Fibroblast of skin of right biceps (primary cell): ENCODE measurements at regions not wholly inside any gene's neighbourhood (a gene's known extent, or its start where the extent isn't known, plus 50 kb on each side); places are given as distances from the start of the nearest gene placed in this dataset.
"Not testable (repeated sequence)": the region's sequence is repeated elsewhere in the genome, so short reads cannot be mapped to it uniquely, and the experiment has no call there.

ENCODE experiments used
- DNase-seq: peaks from one replicate; pipeline ENCODE4 v3.0.0-alpha.2; 2013

DNA sequence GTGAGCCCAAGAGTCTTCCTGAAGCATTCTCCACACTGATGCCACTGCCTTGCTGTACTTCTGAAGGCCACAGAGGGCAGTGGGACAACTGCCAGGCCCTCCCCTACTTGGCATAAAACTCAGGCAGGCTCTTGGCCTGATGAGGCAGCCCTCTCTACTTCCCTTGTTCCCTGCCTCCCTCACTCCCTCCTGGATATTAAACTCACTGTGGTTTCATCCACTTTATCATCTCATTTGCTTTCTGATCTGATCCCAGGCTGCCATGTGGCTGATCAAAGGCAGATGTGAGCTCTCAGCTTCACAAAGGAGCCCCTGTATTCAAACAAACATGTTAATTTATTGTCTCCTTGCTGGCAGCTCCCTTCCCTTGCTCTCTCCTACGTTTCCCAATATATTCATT lies 533.5 kb downstream of the IGSF11 start:
- DNase-seq: peak; percentile 31

DNA sequence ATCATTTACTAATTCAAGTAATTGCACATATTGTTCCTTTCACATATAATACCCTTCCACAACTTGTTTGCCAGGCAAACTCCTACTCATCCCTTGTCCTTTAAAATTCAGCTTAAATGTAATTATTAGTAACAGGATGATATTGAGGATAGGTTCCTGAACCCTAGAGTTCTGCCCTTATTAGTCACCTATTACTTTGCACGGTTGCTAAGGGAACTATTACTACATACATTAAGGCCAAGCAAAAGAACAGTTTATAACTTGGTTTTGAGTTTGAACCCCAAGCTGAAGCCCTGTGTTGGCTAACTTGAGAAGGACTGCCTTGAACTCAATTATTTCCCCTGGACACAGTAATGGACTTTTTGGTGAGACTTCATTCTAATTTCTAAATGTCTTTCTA lies 529.7 kb downstream of the IGSF11 start:
- DNase-seq: no peak

DNA sequence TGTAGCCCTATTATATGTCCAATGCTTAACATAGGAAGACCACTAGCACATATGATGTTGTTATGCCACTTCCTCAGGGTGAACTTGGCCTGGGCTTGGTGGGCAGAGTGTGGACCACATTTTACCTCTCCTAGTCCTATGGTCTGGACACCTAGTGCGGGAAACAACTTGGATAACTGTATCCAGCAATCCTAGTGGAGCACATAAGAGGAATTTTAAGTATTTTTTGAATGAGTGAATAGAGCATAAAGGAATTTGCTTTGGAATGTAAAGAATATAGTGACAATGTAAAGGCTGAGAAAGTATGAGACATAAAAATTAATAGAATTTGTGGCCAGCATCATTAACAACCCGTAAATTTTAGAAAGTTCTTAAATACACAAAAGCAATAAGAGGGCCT lies 528.9 kb downstream of the IGSF11 start:
- DNase-seq: peak; percentile 28

DNA sequence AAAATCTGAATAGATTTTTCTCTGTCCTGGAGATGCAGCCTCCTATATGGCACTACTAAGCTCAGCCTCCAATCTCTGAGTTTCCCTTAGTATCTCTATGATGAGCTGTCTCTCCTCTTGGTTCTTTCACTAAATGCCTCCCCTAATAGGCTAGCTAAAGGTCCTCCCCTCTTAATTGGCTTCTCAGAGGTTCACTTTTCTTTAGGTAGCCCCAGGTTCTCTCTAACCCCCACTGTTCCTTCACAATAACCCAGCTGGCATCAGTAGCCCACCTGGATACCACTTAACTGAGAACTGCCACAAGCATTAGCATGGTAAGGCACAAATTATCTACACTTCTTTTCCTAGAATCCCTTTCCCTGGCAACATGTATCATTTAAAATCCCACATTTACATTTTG lies 523.2 kb downstream of the IGSF11 start:
- no peak for DNase-seq

DNA sequence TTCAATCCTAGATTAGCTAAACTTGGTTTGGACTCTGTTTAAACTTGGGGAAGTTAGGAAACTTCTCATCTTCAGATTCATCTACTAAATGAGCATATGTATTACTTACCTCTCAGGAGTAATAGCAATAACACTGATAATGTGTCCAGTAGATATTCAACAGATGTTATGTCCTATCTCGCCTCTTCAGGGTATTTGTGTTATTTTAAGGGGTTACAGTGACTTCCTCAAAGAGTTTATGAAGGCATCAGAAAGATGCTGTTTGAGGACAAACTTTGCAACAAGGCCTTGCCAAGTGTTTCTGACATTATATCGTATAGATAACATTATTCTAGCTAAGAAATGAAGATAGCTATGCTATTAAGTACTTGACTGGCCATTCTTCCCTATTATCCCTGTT lies 522.3 kb downstream of the IGSF11 start:
- no peak for DNase-seq

DNA sequence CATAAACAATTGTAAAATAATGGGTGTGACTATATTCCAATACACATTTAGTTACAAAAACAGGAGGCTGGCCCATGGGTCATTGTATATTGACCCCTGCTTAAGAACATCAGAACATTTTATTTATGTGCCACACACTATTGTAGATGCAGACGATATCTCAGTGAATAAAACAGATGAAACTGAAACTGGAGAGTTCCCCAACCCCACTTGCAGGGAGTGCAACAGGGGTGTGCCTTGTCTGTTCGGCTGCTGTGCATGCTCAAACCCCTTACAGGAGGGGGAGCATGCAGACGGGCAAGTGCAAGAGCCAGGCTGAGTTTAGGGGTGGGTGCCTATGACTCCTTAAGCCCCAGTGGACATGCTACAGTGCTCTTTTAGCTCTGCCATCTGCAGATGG lies 509.6 kb downstream of the IGSF11 start:
- DNase-seq: no peak

DNA sequence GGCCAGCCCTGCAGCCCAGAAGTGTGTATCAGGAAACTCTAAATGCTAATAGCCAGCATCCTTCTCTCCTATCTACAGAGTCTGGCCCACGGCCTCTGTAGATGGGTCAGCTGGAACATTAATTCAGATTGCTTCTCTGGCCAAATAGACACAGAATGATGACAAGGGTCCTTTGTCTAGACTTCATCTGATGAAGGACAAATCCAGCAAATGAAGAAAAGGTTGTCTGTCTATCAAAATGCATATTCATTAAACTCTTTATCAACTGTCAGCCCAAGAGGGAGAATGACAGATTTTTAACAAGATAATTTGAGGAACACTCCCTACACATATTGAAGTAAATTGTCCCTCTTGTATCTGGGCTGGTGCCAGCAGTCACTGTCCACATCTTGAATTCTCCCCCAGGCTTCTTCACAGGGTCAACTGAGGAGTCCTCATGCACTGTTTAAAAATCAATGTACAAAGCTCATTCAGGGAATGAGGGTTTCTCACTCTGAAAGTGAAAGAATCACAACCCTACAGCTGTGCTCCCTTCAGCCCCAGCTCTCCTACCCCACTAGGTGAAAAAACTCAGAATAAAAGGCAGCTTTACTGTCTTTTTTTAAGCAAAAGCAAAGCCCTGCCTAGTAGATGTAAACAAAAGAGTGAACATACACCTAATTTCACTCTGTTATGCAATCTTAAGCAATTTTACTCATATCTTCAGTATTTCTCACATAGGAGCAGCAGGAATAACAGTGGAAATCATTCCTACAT lies 507.7 kb downstream of the IGSF11 start:
- no peak for DNase-seq

DNA sequence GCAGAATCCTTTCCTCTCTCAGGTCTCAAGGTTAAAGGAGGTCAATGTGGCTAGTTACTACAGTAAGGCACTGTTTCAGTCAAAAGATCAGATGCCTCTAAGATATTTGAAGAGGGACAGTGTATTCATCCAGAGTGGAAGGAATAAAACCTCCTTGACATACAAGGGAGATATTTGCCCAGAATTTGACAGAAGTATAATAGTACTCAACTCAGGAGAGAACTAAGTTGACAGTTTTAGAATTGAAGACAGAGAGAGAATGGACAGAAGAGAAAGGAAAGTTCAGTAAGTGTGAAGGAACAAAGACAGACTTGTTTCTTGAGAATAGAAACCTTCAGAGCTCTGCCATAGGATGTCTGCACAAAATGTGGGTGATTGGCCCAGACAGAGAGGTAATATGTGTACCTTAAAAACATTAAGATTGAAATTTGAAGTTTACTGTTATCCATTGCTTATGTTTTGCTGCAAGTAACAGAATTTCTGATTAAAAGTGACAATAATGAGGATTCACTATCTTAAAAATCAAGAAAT lies 507.1 kb downstream of the IGSF11 start:
- no peak for DNase-seq

DNA sequence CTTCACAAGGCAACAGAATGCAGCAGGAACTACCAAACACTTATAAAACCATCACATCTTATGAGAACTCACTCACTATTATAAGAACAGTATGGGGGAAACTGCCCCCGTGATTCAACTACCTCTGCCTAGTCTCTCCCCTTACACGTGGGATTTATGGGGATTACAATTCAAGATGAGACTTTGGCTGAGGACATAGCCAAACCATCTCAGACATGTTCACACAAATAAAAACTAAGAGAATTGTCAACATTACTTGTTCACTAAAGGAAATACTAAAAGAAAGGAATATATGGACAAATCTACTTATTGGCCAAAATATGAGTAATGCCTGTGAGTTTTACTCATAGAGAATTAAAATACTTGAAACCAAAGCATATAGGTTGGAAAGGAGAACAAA lies 505.1 kb downstream of the IGSF11 start:
- no peak for DNase-seq

DNA sequence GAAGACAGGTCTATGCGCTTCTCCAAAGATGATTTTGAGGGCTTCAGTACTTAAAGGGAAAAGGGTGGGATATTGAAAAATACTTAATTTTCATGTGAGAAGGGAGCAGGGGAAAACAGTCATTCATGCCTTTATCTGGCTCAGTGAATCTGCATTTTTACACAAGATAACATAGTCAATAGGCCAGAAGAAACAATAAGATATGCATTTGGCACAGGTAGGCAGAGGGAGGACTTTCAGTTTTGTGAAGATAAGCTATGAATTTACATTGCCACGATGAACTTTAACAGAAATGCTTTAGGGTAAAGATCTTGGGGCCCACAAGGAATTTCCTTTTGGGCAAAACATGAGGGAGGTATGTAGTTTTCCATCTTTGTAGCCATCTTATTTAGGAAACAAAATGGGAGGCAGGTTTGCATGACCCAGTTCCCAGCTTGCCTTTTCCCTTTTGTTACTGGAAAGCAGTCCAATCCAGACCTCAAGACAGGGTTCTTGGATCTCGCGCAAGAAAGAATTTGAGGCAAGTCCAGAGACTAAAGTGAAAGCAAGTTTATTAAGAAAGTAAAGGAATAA lies 504.2 kb downstream of the IGSF11 start:
- DNase-seq: no peak

DNA sequence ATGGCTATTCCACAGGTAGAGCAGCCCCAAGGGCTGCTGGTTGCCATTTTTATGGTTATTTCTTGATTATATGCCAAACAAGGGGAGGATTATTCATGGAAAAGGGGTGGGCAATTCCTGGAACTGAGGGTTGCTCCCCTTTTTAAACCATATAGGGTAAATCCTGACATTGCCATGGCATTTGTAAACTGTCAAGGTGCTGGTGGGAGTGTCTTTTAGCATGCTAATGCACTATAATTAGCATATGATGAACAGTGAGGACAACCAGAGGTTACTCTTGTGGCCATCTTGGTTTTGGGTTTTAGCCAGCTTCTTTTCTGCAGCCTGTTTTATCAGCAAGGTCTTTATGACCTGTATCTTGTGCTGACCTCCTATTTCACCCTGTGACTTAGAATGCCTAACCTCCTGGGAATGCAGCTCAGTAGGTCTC lies 503.7 kb downstream of the IGSF11 start:
- not testable (repeated sequence) for DNase-seq

DNA sequence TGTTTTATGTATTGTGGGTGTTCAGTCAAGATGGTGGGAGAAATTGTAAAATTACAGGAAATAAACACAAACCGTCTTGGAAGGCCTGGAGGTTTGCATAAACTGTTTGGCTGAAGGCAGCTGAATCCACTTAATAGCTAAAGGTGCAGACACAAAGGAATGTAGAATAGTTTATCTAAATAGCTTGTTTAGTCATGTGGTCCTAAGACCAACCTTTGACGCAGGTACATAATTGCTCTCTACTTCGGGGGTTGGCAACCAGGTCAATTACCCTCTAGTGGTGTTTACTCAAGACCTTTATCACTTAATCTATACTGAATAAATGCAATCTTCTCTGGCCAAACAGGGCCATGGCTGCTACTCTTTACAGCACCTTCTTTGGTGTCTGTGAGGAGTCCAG lies 502.8 kb downstream of the IGSF11 start:
- no peak for DNase-seq

DNA sequence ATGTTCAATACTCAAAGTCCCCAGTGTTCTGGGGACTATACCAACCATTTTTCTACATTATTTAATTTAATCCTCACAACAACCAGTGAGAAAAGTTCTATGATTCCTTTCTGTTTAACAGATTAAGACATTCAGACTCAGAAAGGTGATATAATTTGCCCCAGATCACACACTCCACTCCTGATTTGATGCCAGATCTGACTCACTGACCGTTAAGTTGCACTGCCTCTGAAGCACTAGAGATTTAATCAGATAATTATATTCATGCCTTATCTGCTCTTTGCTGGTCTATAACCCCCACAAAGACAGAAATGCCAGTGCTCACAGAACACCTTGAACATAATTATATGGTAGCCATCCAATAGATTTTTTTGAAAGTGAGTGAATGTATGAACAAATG lies 501.0 kb downstream of the IGSF11 start:
- no peak for DNase-seq

DNA sequence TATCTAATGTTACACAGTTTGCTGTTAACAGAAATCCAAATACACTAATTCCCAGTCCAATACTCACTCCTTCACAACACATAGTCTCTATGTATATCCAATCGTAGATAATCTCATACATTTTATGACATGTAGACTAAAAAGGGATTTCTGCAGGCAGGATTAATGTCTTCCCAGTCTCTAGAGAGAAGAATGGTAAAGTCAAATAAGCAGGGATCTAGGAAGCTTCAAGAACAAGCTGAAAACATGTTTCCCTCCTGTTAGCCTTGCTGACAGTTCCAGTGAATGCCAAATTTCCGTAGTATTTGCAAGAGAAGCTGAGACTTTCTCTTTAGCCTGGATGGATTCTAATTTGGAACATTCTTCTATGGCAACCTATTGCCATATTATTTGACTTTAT lies 500.1 kb downstream of the IGSF11 start:
- DNase-seq: no peak

DNA sequence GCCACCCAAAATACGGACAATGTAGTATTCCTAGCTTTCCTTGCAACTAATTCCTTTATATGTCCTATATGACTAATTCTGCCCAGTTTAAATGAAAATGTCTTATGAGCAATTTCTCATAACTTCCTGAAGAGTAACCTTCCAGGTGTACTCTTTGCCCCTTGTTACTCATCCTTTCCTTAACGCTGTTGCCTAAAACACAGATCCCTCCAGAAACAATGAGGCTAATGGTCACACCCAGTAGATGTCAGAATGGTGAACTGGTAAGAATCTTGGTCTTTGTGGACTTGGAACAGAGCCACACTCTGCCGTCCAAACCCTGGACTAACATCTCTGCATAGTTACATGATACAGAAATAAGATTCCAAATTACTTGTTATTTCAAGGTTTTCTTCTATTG lies 497.9 kb downstream of the IGSF11 start:
- DNase-seq: no peak

DNA sequence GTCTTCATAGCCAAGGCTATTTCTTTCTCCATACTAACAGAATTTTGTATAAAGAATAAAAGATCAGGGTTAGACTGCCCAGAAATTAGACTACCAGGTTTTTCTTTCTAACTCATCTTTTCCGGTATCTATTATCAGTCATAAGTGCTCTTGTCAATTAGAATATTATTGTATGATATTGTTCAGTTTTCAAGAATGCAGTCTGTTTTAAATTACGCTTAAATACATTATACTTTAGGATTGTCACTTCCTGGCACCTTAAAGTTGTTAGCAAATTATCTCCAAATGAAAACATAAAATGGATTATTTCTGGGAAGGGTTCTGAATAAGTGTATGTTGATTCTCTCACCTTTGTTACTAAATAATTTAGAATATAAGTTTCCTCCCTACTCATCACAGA lies 497.2 kb downstream of the IGSF11 start:
- DNase-seq: no peak

DNA sequence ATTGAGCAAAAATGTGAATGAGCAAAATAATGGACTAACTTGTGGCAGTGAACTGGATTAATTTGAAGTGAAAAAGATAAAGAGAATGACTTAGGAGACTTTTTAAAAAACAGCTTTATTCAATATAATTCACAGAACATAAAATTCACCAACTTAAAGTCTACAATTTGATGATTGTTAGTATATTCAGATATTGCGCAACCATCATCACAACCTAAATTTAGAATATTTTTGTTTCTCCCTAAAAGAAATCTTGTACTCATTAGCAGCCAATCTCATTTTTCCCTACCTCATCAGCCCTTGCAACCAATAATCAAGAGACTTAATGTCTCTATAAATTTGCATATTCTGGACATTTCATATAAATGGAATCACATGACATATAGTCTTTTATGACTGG lies 496.5 kb downstream of the IGSF11 start:
- DNase-seq: no peak

DNA sequence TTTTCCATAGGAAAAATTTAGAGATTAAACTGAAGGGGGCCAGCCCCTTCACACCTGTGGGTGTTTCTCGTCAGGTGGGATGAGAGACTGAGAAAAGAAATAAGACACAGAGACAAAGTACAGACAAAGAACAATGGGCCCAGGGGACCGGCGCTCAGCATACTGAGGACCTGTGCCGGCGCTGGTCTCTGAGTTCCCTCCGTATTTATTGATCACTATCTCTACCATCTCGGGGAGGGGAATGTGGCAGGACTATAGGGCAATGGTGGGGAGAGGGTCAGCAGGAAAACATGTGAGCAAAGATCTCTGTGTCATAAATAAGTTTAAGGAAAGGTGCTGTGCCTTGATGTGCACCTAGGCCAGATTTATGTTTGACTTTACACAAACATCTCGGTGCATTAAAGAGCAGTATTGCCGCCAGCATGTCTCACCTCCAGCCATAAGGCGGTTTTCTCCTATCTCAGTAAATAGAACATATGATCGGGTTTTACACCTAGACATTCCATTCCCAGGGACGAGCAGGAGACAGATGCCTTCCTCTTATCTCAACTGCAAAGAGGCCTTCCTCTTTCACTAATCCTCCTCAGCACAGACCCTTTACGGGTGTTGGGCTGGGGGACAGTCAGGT lies 494.7 kb downstream of the IGSF11 start:
- DNase-seq: not testable (repeated sequence)

DNA sequence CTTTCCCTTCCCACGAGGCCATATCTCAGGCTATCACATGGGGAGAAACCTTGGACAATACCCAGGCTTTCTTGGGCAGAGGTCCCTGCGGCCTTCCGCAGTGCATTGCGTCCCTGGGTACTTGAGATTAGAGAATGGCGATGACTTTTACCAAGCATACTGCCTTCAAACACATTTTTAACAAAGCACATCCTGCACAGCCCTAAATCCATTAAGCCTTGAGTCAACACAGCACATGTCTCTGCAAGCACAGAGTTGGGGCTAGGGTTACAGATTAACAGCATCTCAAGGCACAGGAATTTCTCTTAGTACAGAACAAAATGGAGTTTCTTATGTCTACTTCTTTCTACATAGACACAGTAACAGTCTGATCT lies 494.2 kb downstream of the IGSF11 start:
- not testable (repeated sequence) for DNase-seq

DNA sequence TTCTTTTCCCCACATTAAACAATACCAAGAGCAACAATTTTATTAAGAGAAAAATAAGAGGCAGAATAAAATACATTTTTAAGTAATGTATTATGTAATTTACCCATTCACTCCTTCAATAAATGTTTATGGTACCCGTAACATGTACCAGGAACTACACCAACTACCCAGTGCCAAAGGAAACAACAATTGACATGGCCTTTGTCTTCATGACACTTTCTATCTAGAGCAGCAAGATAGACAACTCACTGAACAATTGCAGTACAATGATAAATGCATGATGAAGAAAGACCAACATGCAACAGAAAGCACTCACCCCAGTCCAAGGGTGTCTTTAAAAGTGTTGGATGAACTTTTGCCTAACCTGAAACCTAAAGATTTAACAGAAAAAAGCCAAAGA lies 493.8 kb downstream of the IGSF11 start:
- DNase-seq: no peak

DNA sequence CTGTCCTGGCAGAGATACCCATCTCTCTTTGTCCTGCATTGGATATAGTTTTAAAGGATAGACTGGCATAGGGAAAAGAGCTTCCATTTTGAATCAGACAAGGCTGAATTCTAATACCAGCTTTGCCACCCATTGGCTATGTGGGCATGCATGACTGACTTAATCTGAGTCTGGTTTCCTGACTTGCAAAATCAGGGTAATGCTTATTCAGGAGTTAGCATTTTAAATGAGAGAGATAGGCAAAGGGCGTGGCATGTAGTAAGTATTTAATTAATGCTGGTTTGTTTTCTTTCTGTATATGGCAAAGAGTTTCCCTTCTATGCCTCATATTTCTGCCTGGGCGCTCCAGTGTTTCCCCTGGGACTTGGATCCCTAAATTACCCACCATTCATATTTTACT lies 492.9 kb downstream of the IGSF11 start:
- DNase-seq: no peak

DNA sequence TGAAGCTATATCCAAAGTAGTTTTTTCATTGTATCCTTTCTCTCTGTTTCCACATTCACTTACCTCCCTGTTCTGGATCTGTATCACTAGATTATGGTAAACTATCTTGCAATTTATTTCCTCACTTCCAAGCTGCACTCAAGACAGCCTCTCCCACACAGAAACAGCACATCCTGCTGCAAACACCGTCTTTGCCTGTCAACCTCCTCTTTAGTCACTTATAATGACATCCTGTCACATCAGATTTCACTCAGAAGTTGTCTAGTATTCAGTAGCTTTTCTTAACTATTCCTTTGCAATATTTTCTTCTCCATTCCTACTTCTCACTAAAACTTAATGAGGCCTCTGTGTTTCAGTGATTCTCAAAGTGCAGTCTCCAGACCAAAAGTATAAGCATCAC lies 490.8 kb downstream of the IGSF11 start:
- DNase-seq: no peak

DNA sequence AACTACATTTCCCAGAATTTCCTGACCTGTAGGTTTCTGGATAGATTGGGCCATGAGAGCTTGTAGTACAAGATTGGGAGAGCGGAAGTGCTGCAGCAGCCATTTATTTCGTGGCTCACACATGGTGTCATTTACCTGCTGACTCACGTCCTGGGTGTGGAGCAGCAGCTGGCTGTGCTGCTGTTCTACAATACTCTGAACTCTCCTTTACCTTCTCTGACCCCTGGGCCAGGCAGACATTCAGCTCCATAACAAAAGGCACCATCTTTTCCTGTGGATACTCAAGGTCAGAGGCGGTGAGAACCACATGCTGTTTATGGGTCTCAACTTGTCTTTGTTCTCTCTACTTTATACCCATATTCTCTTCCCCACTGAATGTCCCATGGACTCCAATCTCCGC lies 490.2 kb downstream of the IGSF11 start:
- no peak for DNase-seq

DNA sequence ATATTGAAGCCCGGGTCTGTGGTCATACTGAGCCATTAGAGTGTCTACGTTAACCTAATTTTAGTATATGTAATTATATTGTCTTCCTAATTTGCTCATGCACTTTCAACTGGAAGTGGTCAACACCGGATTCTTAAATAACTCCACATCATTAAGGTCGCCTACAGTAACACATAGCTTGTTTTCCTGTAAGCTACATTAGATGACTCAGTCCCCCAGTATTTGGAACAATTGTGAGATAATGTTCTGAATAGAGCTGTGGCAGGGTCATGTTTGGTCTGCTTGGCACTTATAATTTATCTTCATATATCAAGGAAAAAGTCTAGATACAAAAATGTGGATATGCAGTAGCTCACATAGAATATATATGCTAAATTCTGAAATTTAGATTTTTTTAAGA lies 486.2 kb downstream of the IGSF11 start:
- peak; percentile 4 for DNase-seq
